ENCODE measurements at regions not wholly inside any gene's neighbourhood (a gene's known extent, or its start where the extent isn't known, plus 50 kb on each side); places are given as distances from the start of the nearest gene placed in this dataset.

- no peaks in the 10 kb centered on the region for H3K36me3 ChIP-seq (ENCODE audit: insufficient read depth, low read length)
- H2AFZ ChIP-seq (ENCODE audit: low read depth, low read length): no peak overlapping the region
- no peak overlapping the region for H3K4me2 ChIP-seq (ENCODE audit: low read length)
- H3K9me3 ChIP-seq (ENCODE audit: low read length): no peaks in the 10 kb centered on the region
- H4K20me1 ChIP-seq (ENCODE audit: insufficient read depth): no peaks in the 10 kb centered on the region
- no peak overlapping the region for H3K27ac ChIP-seq (ENCODE audit: low read length)
- H3K79me2 ChIP-seq (replicated peaks; ENCODE audit: insufficient read depth, low read length): no peaks in the 10 kb centered on the region
- no peak overlapping the region for H3K4me3 ChIP-seq (ENCODE audit: low read length)
- no peaks in the 10 kb centered on the region for H3F3A ChIP-seq (ENCODE audit: insufficient read depth, low read length, poor library complexity, severe bottlenecking)
- TF ChIP-seq CTCF (IDR thresholded peaks at IDR 0.05; ENCODE audit: poor library complexity, severe bottlenecking) (no peak), SMC3 (conservative IDR thresholded peaks at IDR 0.05; ENCODE audit: poor library complexity) (no peak), TAF1 (IDR thresholded peaks at IDR 0.05; ENCODE audit: low read depth) (no peak), RAD21 (conservative IDR thresholded peaks at IDR 0.05) (no peak), EP300 (conservative IDR thresholded peaks at IDR 0.05; ENCODE audit: poor library complexity, severe bottlenecking) (no peak), EZH2 (IDR thresholded peaks at IDR 0.05; ENCODE audit: borderline replicate concordance, insufficient read depth, low read length, poor library complexity, severe bottlenecking) (no peak), POLR2AphosphoS5 (IDR thresholded peaks at IDR 0.05) (no peak), REST (IDR thresholded peaks at IDR 0.05; ENCODE audit: borderline replicate concordance) (no peak), MXI1 (conservative IDR thresholded peaks at IDR 0.05; ENCODE audit: poor library complexity, severe bottlenecking) (no peak)
- H3K9me2 ChIP-seq (ENCODE audit: insufficient read depth, low read length): no peaks in the 10 kb centered on the region
- H3K9ac ChIP-seq (ENCODE audit: low read length): no peak overlapping the region
- no peaks in the 10 kb centered on the region for H3K27me3 ChIP-seq (ENCODE audit: insufficient read depth, low read depth, low read length)
Measured at GRCh38 chr4:36553029-36553428, 271.6 kb downstream of the DTHD1 start.

GRCh38 chr4:36553453-36553852 lies 272.0 kb downstream of the DTHD1 start:
- H3F3A ChIP-seq (ENCODE audit: insufficient read depth, low read length, poor library complexity, severe bottlenecking): no peaks in the 10 kb centered on the region
- H3K27ac ChIP-seq (ENCODE audit: low read length): no peak overlapping the region
- no peaks in the 10 kb centered on the region for H4K20me1 ChIP-seq (ENCODE audit: insufficient read depth)
- H3K9ac ChIP-seq (ENCODE audit: low read length): no peak overlapping the region
- H3K79me2 ChIP-seq (replicated peaks; ENCODE audit: insufficient read depth, low read length): no peaks in the 10 kb centered on the region
- H3K9me3 ChIP-seq (ENCODE audit: low read length): no peaks in the 10 kb centered on the region
- no peaks in the 10 kb centered on the region for H3K36me3 ChIP-seq (ENCODE audit: insufficient read depth, low read length)
- H3K9me2 ChIP-seq (ENCODE audit: insufficient read depth, low read length): no peaks in the 10 kb centered on the region
- TF ChIP-seq EP300 (conservative IDR thresholded peaks at IDR 0.05; ENCODE audit: poor library complexity, severe bottlenecking) (no peak), POLR2AphosphoS5 (IDR thresholded peaks at IDR 0.05) (no peak), TAF1 (IDR thresholded peaks at IDR 0.05; ENCODE audit: low read depth) (no peak), SMC3 (conservative IDR thresholded peaks at IDR 0.05; ENCODE audit: poor library complexity) (no peak), MXI1 (conservative IDR thresholded peaks at IDR 0.05; ENCODE audit: poor library complexity, severe bottlenecking) (no peak), REST (IDR thresholded peaks at IDR 0.05; ENCODE audit: borderline replicate concordance) (no peak), RAD21 (conservative IDR thresholded peaks at IDR 0.05) (no peak), CTCF (IDR thresholded peaks at IDR 0.05; ENCODE audit: poor library complexity, severe bottlenecking) (no peak), EZH2 (IDR thresholded peaks at IDR 0.05; ENCODE audit: borderline replicate concordance, insufficient read depth, low read length, poor library complexity, severe bottlenecking) (no peak)
- H3K4me3 ChIP-seq (ENCODE audit: low read length): no peak overlapping the region
- H3K4me2 ChIP-seq (ENCODE audit: low read length): no peak overlapping the region
- H3K27me3 ChIP-seq (ENCODE audit: insufficient read depth, low read depth, low read length): no peaks in the 10 kb centered on the region
- H2AFZ ChIP-seq (ENCODE audit: low read depth, low read length): no peak overlapping the region

Measured in neural cell (in vitro differentiated cells).